Mesothelial cell of epicardium (in vitro differentiated cells): ENCODE measurements at regions not wholly inside any gene's neighbourhood (a gene's known extent, or its start where the extent isn't known, plus 50 kb on each side); places are given as distances from the start of the nearest gene placed in this dataset.

ENCODE experiments used
- DNase-seq, 2 experiments: peaks; one replicate each; pipeline ENCODE4 v3.0.0; 2021; ENCODE audit warnings: low spot score in 2 of 2; ENCODE audit not compliant: unreplicated experiment in 2 of 2
- H3K27ac Mint-ChIP-seq: 2 replicates; pipeline ENCODE4 v1.8.0; 2021; ENCODE audit warnings: mixed read lengths
- H3K27me3 Mint-ChIP-seq: 2 replicates; pipeline ENCODE4 v1.8.0; 2021; ENCODE audit warnings: low read depth, mixed read lengths
- H3K36me3 Mint-ChIP-seq: 2 replicates; pipeline ENCODE4 v1.8.0; 2021; ENCODE audit warnings: mixed read lengths
- H3K4me1 Mint-ChIP-seq: 2 replicates; pipeline ENCODE4 v1.8.0; 2021; ENCODE audit warnings: mixed read lengths
- H3K4me3 Mint-ChIP-seq: 2 replicates; pipeline ENCODE4 v1.8.0; 2021; ENCODE audit warnings: mild to moderate bottlenecking, moderate library complexity, mixed read lengths
- H3K9me3 Mint-ChIP-seq: 2 replicates; pipeline ENCODE4 v1.8.0; 2021; ENCODE audit warnings: mixed read lengths
- TF ChIP-seq, protein P1 (sequence below): fragments of 200-600 bp; sonication (generic); IDR thresholded peaks from one replicate; pipeline ENCODE4 v1.5.0; 2021; ENCODE audit warnings: antibody characterized with exemption; ENCODE audit not compliant: unreplicated experiment

DNA sequence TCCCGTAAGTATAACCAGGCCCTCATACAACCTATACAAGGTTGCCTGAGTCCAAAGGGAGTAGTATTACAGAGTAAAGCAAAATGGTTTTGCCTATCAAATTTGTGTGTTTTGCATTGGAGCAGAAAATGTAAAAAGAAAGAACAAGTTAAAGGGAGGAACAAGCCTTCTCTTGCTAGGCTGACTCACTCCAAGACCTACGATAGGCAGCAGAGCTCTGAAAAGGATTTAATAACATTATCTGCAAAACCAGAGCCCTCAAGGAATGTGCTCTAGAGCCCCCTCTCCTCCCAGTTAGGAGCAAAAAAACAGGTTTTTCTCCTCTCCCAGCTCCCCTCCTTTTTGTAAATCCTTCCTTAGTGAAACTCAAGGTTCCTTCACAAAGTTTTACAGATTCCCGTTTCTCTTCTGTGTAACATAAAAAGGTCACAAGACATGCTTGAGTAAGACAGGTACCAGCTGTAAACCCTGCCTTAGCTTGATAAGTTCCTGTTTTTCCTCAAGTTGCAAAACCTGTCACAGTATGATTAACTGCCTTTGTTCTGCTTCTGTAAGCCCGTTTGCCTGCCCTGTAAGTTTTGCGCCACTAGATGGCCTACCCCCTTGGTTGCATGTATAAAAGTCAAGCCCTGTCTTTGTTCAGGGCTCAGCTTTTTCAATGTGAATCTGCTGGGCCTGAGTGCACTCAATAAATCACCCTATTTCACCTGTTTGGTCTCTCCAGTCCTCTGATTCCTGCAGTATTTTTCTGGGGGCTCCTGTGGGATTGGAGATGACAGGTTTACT lies 498.2 kb downstream of the KCNA4 start:
- no peak overlapping the region for H3K4me3 Mint-ChIP-seq
- H3K4me1 Mint-ChIP-seq, result no peaks in the 10 kb centered on the region
- peaks cover 11% of the 10 kb centered on the region for H3K36me3 Mint-ChIP-seq
- peaks cover 47% of the 10 kb centered on the region for H3K9me3 Mint-ChIP-seq
- H3K27me3 Mint-ChIP-seq, result no peaks in the 10 kb centered on the region
- TF ChIP-seq, protein P1, sequence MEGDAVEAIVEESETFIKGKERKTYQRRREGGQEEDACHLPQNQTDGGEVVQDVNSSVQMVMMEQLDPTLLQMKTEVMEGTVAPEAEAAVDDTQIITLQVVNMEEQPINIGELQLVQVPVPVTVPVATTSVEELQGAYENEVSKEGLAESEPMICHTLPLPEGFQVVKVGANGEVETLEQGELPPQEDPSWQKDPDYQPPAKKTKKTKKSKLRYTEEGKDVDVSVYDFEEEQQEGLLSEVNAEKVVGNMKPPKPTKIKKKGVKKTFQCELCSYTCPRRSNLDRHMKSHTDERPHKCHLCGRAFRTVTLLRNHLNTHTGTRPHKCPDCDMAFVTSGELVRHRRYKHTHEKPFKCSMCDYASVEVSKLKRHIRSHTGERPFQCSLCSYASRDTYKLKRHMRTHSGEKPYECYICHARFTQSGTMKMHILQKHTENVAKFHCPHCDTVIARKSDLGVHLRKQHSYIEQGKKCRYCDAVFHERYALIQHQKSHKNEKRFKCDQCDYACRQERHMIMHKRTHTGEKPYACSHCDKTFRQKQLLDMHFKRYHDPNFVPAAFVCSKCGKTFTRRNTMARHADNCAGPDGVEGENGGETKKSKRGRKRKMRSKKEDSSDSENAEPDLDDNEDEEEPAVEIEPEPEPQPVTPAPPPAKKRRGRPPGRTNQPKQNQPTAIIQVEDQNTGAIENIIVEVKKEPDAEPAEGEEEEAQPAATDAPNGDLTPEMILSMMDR, result no peak
- no peak overlapping the region for H3K27ac Mint-ChIP-seq
- DNase-seq, result no peak

DNA sequence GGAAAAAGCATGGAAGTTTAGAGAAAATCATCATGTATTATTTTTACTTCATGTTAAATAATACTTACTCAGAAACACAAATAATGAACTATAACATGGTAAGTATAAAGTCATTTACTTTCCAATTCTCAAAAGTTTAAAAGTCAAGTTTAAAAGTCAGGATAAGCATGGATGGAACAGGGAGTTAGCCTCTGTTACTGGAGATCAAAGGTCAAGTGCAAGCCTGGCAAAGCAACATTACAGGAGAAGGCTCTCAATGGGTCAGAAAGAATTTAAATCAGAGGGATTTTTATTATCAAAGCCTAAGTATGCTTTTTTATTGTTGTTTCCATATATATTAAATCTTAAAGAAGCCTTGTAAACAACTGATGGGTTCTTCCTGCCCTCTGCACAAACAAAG lies 505.4 kb downstream of the KCNA4 start:
- TF ChIP-seq, protein P1, result no peak
- Mint-ChIP-seq H3K36me3 (no peaks in the 10 kb centered on the region), H3K4me3 (no peak overlapping the region), H3K27me3 (no peaks in the 10 kb centered on the region), H3K4me1 (no peaks in the 10 kb centered on the region), H3K27ac (no peak overlapping the region), H3K9me3 (no peaks in the 10 kb centered on the region)
- no peak for DNase-seq

DNA sequence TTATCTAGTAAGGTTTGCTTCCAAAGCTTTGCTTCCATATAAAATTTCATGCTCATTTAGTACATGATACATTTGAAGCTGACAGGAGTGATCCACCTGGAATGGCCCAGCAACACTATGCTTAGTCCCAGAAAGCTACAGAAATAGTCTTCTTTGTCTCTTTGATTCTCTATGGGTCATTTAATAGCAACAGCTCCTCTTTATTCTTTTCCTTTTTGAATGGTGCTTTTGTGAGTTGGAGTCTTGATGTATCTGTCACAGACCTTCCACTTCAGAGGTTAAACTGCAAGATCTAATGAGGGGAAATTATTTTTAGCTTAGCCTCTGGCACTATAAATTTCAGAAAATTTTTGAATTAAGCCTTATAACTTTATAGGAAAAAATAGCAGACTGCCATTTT lies 509.5 kb downstream of the KCNA4 start:
- Mint-ChIP-seq H3K4me3 (no peak overlapping the region), H3K9me3 (no peaks in the 10 kb centered on the region), H3K36me3 (no peaks in the 10 kb centered on the region), H3K27me3 (no peaks in the 10 kb centered on the region), H3K27ac (no peak overlapping the region), H3K4me1 (no peaks in the 10 kb centered on the region)
- DNase-seq, result no peak
- TF ChIP-seq, protein P1, result no peak

DNA sequence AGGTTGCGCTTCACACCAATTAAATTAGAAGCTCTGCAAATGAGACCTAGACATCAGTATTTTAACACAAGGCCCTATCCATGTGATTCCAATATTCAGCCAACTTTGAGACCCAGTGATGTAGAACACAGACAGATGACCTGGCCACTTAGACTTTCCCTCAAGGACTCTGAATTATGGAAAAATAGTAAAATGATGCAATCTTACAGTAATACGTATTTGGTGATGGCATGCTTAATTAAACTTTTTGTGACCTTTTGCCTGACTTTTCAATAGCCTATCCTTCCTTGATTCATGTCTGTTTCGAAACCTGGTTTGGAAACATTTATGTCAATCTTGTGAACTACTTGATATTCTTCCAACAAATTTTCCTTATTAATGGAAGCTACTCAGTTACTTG lies 521.2 kb downstream of the KCNA4 start:
- Mint-ChIP-seq H3K9me3 (peaks cover 4% of the 10 kb centered on the region), H3K27me3 (no peaks in the 10 kb centered on the region), H3K27ac (no peak overlapping the region), H3K4me3 (no peak overlapping the region), H3K4me1 (peaks cover 2% of the 10 kb centered on the region), H3K36me3 (no peaks in the 10 kb centered on the region)
- TF ChIP-seq, protein P1, result no peak
- DNase-seq, result no peak

DNA sequence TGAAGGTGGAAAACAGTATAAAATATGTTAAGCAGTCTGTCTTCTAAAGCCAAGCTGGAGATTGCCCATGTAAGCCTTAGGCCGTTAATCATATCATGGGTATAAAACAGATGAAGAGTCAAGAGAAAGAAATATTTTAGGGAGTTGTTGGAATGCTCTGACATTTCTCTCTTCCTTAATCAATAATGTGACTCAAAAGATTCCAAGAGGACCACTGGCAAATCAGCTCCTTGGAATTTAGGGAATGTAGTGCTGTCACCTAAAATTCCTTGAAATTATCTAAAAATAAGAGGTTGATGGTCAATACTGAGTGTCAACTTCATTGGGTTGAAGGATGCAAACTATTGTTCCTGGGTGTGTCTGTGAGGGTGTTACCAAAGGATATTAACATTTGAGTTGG lies 525.9 kb downstream of the KCNA4 start:
- no peaks in the 10 kb centered on the region for H3K27me3 Mint-ChIP-seq
- H3K9me3 Mint-ChIP-seq, result no peaks in the 10 kb centered on the region
- H3K27ac Mint-ChIP-seq, result no peak overlapping the region
- DNase-seq, result no peak
- no peak overlapping the region for H3K4me3 Mint-ChIP-seq
- H3K4me1 Mint-ChIP-seq, result no peaks in the 10 kb centered on the region
- H3K36me3 Mint-ChIP-seq, result no peaks in the 10 kb centered on the region
- TF ChIP-seq, protein P1, result no peak

DNA sequence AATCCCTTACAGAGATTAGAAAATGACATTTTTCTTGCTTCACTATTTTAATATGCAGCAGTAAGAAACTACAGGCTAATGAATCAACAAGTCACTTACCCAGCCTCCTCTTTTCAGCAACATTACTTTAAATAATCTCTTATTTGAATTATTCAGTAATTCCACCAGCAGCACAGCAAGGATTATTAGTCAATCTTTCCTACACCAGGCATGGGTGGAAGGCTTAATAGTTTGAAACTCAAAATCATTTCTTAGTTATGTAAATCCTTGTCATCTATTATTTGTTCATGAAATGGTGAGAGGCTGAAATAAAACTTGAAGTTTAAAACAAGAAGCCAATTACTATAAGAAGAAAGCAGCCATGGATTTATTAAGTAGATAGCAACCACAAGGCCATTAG lies 530.5 kb downstream of the KCNA4 start:
- H3K4me3 Mint-ChIP-seq, result no peak overlapping the region
- DNase-seq, result no peak
- TF ChIP-seq, protein P1, result no peak
- H3K36me3 Mint-ChIP-seq, result no peaks in the 10 kb centered on the region
- peaks cover 5% of the 10 kb centered on the region for H3K4me1 Mint-ChIP-seq
- no peak overlapping the region for H3K27ac Mint-ChIP-seq
- no peaks in the 10 kb centered on the region for H3K9me3 Mint-ChIP-seq
- no peaks in the 10 kb centered on the region for H3K27me3 Mint-ChIP-seq
